GM13976 (cell line): ENCODE measurements at regions not wholly inside any gene's neighbourhood (a gene's known extent, or its start where the extent isn't known, plus 50 kb on each side); places are given as distances from the start of the nearest gene placed in this dataset.

ENCODE experiments used
- DNase-seq: peaks from one replicate; pipeline ENCODE4 v3.0.0; 2012; ENCODE audit warnings: low spot score
- CTCF ChIP-seq: IDR thresholded peaks from 2 replicates; pipeline ENCODE4 v1.5.1; 2012; ENCODE audit warnings: borderline replicate concordance, mild to moderate bottlenecking; ENCODE audit not compliant: insufficient read depth; ENCODE audit errors: extremely low read depth, missing control alignments, control extremely low read depth
- in situ Hi-C: fragments of 300-500 bp; cut with MboI; formaldehyde crosslinking; loops from one replicate; pipeline ENCODE4 v1.12.0; 2022; ENCODE audit warnings: low sequenced_read_pairs, mixed read lengths, inconsistent platforms; ENCODE audit not compliant: unreplicated experiment

GRCh38 chr5:72042097-72042496, 65.2 kb upstream of the MAP1B start:
- no peak for DNase-seq
- in situ Hi-C loops = no loop called here
- no peak for TF ChIP-seq CTCF

- in situ Hi-C loops = no loop called here
- no peak for TF ChIP-seq CTCF
- no peak for DNase-seq
Measured at GRCh38 chr5:72045692-72046091, 61.6 kb upstream of the MAP1B start.

- in situ Hi-C loops = no loop called here
- TF ChIP-seq CTCF = no peak
- DNase-seq = no peak
Measured at GRCh38 chr5:72046106-72046505, 61.2 kb upstream of the MAP1B start.

GRCh38 chr5:72055636-72056035, 51.6 kb upstream of the MAP1B start:
- no peak for DNase-seq
- in situ Hi-C loops = no loop called here
- TF ChIP-seq CTCF = no peak
